Uterus (tissue), 2 donors: ENCODE measurements at regions not wholly inside any gene's neighbourhood (a gene's known extent, or its start where the extent isn't known, plus 50 kb on each side); places are given as distances from the start of the nearest gene placed in this dataset.

Experiments
- POLR2A ChIP-seq, 2 donors: fragments of 450-650 bp; IDR thresholded peaks; one replicate each; pipeline ENCODE4 v1.6.1; 2016; ENCODE audit warnings: antibody characterized with exemption in 2 of 2, mild to moderate bottlenecking in 1 of 2, moderate library complexity in 1 of 2
- TF ChIP-seq, protein P1 (sequence below), 4 experiments: fragments of 200-600 bp in 2 of 4; fragments of 450-650 bp in 2 of 4; sonication (generic) in 2 of 4; IDR thresholded peaks; one replicate each; pipeline ENCODE4 v1.5.1; 2016 to 2019; ENCODE audit warnings: antibody characterized with exemption in 4 of 4, mild to moderate bottlenecking in 2 of 4, moderate library complexity in 1 of 4

DNA sequence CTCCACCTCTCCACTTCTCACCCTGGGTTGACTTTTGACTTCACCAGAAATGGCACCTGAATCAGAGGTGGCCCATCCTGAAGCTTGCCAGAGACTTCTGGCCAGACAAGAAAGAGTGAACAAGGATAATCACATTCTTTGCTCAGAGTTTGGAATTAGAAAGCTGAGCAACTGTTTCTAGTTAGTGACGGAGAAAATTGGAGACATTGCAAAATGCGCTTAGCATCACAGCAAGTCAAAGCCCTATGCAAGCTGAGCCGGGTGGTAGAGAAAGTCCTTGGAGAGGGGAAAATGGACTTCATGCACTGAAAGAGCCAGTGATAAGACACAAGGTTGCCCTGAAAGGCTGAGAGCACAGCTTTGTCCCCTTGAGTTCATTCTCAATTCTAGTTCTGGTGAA is 161.8 kb downstream of the PAH start:
- TF ChIP-seq, protein P1, sequence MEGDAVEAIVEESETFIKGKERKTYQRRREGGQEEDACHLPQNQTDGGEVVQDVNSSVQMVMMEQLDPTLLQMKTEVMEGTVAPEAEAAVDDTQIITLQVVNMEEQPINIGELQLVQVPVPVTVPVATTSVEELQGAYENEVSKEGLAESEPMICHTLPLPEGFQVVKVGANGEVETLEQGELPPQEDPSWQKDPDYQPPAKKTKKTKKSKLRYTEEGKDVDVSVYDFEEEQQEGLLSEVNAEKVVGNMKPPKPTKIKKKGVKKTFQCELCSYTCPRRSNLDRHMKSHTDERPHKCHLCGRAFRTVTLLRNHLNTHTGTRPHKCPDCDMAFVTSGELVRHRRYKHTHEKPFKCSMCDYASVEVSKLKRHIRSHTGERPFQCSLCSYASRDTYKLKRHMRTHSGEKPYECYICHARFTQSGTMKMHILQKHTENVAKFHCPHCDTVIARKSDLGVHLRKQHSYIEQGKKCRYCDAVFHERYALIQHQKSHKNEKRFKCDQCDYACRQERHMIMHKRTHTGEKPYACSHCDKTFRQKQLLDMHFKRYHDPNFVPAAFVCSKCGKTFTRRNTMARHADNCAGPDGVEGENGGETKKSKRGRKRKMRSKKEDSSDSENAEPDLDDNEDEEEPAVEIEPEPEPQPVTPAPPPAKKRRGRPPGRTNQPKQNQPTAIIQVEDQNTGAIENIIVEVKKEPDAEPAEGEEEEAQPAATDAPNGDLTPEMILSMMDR (IDR thresholded peaks at IDR 0.05) = no peak
- TF ChIP-seq POLR2A (IDR thresholded peaks at IDR 0.05) = no peak
